IMR-90 (cell line): ENCODE measurements at regions not wholly inside any gene's neighbourhood (a gene's known extent, or its start where the extent isn't known, plus 50 kb on each side); places are given as distances from the start of the nearest gene placed in this dataset.

ENCODE experiments used
- ATAC-seq: fragments of 200-7000 bp; cut with Tn5 transposase; 2 replicates; pipeline ENCODE4 v1.9.1; 2020; ENCODE audit warnings: low read depth, mild to moderate bottlenecking, moderate library complexity
- BruUV-seq: library from RNA; stranded (reverse); fragments of 400-500 nt; replicated peaks from 2 replicates; lab custom pipeline; 2021; lab: Mats Ljungman, UMichigan
- CTCF ChIA-PET: fragments of 300-600 bp; formaldehyde crosslinking; extraction: SDS; loops from one replicate; lab custom pipeline; 2021; ENCODE audit warnings: antibody characterized with exemption; lab: Yijun Ruan, JAX
- POLR2A ChIA-PET: fragments of 300-600 bp; sonication (Branson Sonifier 250); formaldehyde crosslinking; loops from one replicate; lab custom pipeline; 2022; ENCODE audit warnings: antibody characterized with exemption; ENCODE audit not compliant: unreplicated experiment; lab: Charles Lee
- DNase-seq: peaks from one replicate; pipeline ENCODE4 v3.0.0; 2013
- H2AFZ ChIP-seq: replicated peaks from 2 replicates; pipeline ENCODE3; 2013; ENCODE audit warnings: low read length, mild to moderate bottlenecking; ENCODE audit not compliant: poor library complexity
- H2AK5ac ChIP-seq: 2 replicates; pipeline ENCODE4 v1.6.1; 2013; ENCODE audit warnings: low read depth, low read length, inconsistent platforms
- H2AK9ac ChIP-seq: replicated peaks from 2 replicates; pipeline ENCODE3; 2013; ENCODE audit warnings: mild to moderate bottlenecking, low read depth, low read length, moderate library complexity; ENCODE audit not compliant: poor library complexity
- H2BK120ac ChIP-seq: 2 replicates; pipeline ENCODE4 v1.6.1; 2013; ENCODE audit warnings: low read depth, low read length, inconsistent platforms
- H2BK15ac ChIP-seq: 3 replicates; pipeline ENCODE4 v1.6.1; 2013; ENCODE audit warnings: low read depth, low read length, inconsistent platforms
- H2BK20ac ChIP-seq: 2 replicates; pipeline ENCODE4 v1.6.1; 2013; ENCODE audit warnings: low read depth, mild to moderate bottlenecking, inconsistent platforms, low read length, moderate library complexity
- H2BK5ac ChIP-seq: 2 replicates; pipeline ENCODE4 v1.6.1; 2013; ENCODE audit warnings: mild to moderate bottlenecking, low read depth, low read length, inconsistent platforms; ENCODE audit not compliant: poor library complexity, severe bottlenecking
- H3K14ac ChIP-seq: replicated peaks from 2 replicates; pipeline ENCODE4 v1.6.1; 2013; ENCODE audit warnings: low read depth, low read length, inconsistent platforms
- H3K18ac ChIP-seq: 2 replicates; pipeline ENCODE4 v1.6.1; 2013; ENCODE audit warnings: low read depth, low read length, control low read depth
- H3K23ac ChIP-seq: 2 replicates; pipeline ENCODE4 v1.6.1; 2013; ENCODE audit warnings: low read depth, low read length, inconsistent platforms
- H3K27ac ChIP-seq: 2 replicates; pipeline ENCODE4 v1.5.1; 2013; ENCODE audit warnings: mild to moderate bottlenecking, control low read depth, low read length; ENCODE audit not compliant: insufficient read depth
- H3K27me3 ChIP-seq: 2 replicates; pipeline ENCODE4 v1.6.1; 2013; ENCODE audit warnings: low read length; ENCODE audit not compliant: control insufficient read depth, insufficient read depth
- H3K36me3 ChIP-seq: 2 replicates; pipeline ENCODE4 v1.6.1; 2013; ENCODE audit warnings: low read length, mixed read lengths; ENCODE audit not compliant: control insufficient read depth, insufficient read depth
- H3K4ac ChIP-seq: 2 replicates; pipeline ENCODE4 v1.6.1; 2013; ENCODE audit warnings: low read depth, low read length, inconsistent platforms
- H3K4me1 ChIP-seq: 2 replicates; pipeline ENCODE4 v1.6.1; 2013; ENCODE audit warnings: low read length, mixed read lengths; ENCODE audit not compliant: control insufficient read depth, insufficient read depth
- H3K4me2 ChIP-seq: 2 replicates; pipeline ENCODE4 v1.6.1; 2013; ENCODE audit warnings: low read depth, mild to moderate bottlenecking, control low read depth, low read length, moderate library complexity
- H3K4me3 ChIP-seq: 2 replicates; pipeline ENCODE4 v1.5.1; 2013; ENCODE audit warnings: low read depth, mild to moderate bottlenecking, control low read depth, low read length, moderate library complexity; ENCODE audit not compliant: insufficient read depth
- H3K56ac ChIP-seq: 2 replicates; pipeline ENCODE4 v1.6.1; 2013; ENCODE audit warnings: low read length, inconsistent platforms; ENCODE audit not compliant: insufficient read depth; ENCODE audit errors: extremely low read depth
- H3K79me1 ChIP-seq, 2 experiments: 2 replicates each; pipeline ENCODE4 v1.6.1; 2013; ENCODE audit warnings: low read length in 2 of 2, inconsistent platforms in 1 of 2, low read depth in 1 of 2
- H3K9ac ChIP-seq: 2 replicates; pipeline ENCODE4 v1.6.1; 2013; ENCODE audit warnings: low read depth, low read length, control low read depth
- H3K9me1 ChIP-seq: 2 replicates; pipeline ENCODE4 v1.6.1; 2013; ENCODE audit warnings: low read length, inconsistent platforms; ENCODE audit not compliant: insufficient read depth
- H3K9me3 ChIP-seq: 2 replicates; pipeline ENCODE4 v1.6.1; 2013; ENCODE audit warnings: low read length; ENCODE audit not compliant: control insufficient read depth, insufficient read depth
- H4K20me1 ChIP-seq: 2 replicates; pipeline ENCODE4 v1.6.1; 2013; ENCODE audit warnings: low read length, inconsistent platforms; ENCODE audit not compliant: insufficient read depth
- H4K5ac ChIP-seq: 2 replicates; pipeline ENCODE4 v1.6.1; 2013; ENCODE audit warnings: mild to moderate bottlenecking, low read depth, low read length, control low read depth
- H4K8ac ChIP-seq, 2 experiments: 2 replicates each; pipeline ENCODE4 v1.6.1; 2013; ENCODE audit warnings: low read depth in 2 of 2, low read length in 2 of 2, control low read depth in 1 of 2, inconsistent platforms in 1 of 2
- H4K91ac ChIP-seq: 2 replicates; pipeline ENCODE4 v1.6.1; 2013; ENCODE audit warnings: low read depth, low read length, inconsistent platforms; ENCODE audit not compliant: insufficient read depth
- ELK1 ChIP-seq: fragments of 150-350 bp; IDR thresholded peaks from 2 replicates; pipeline ENCODE4 v1.6.1; 2016; ENCODE audit warnings: low read depth, mild to moderate bottlenecking, low read length, moderate library complexity, borderline replicate concordance
- NFE2L2 ChIP-seq: fragments of 150-350 bp; IDR thresholded peaks from 2 replicates; pipeline ENCODE4 v1.6.1; 2016; ENCODE audit warnings: low read depth, mild to moderate bottlenecking, low read length
- POLR2A ChIP-seq: IDR thresholded peaks from 2 replicates; pipeline ENCODE4 v1.6.1; 2012; ENCODE audit warnings: mild to moderate bottlenecking, low read depth, low read length
- RCOR1 ChIP-seq: IDR thresholded peaks from 2 replicates; pipeline ENCODE4 v1.6.1; 2012; ENCODE audit warnings: mild to moderate bottlenecking, low read length, improper control_type of control experiment; ENCODE audit not compliant: insufficient replicate concordance
- USF2 ChIP-seq: fragments of 150-350 bp; IDR thresholded peaks from 2 replicates; pipeline ENCODE4 v1.6.1; 2017; ENCODE audit warnings: mild to moderate bottlenecking, antibody characterized with exemption, low read length, low read depth
- WGBS, 2 experiments: methylation state at CpG; one replicate each; pipeline versions ENCODE4 v1.1.5 to v1.1.7; 2013; ENCODE audit warnings: missing lambda C conversion rate in 2 of 2; ENCODE audit not compliant: insufficient read length in 1 of 2; ENCODE audit errors: extremely low coverage in 2 of 2; 5-methylcytosine and 5-hydroxymethylcytosine counted together
- dilution Hi-C: fragments of 300-500 bp; cut with HindIII; formaldehyde crosslinking; loops from one replicate; pipeline ENCODE4 v1.14.3; 2018; ENCODE audit warnings: low sequenced_read_pairs; ENCODE audit not compliant: unreplicated experiment
- in situ Hi-C: fragments of 300-500 bp; cut with MboI; formaldehyde crosslinking; loops from 3 replicates; pipeline ENCODE4 v1.14.3; 2019; ENCODE audit warnings: low sequenced_read_pairs, inconsistent platforms, mixed read lengths
- intact Hi-C: fragments of 100-400 bp; cut with micrococcal nuclease; formaldehyde crosslinking; loops from 2 replicates; pipeline ENCODE4 v1.10.0; 2022

- H3K9me3 ChIP-seq, result peaks cover 11% of the 10 kb centered on the region
- H3K4ac ChIP-seq, result no peak overlapping the region
- CTCF ChIA-PET, result interaction anchor here (0.7 kb wide), 1 partner anchor 47 kb away, joined by 3 read pairs; no protein-coding TSS in a partner anchor
- no peak overlapping the region for H2AFZ ChIP-seq
- H3K36me3 ChIP-seq, result no peaks in the 10 kb centered on the region
- TF ChIP-seq NFE2L2, result no peak
- TF ChIP-seq POLR2A, result no peak
- TF ChIP-seq RCOR1, result no peak
- TF ChIP-seq ELK1, result no peak
- TF ChIP-seq USF2, result no peak
- no peak overlapping the region for H2BK15ac ChIP-seq
- no peaks in the 10 kb centered on the region for H3K27me3 ChIP-seq
- H3K23ac ChIP-seq, result no peak overlapping the region
- dilution Hi-C loops (no loop called here), in situ Hi-C loops (loop anchor here (25.0 kb wide), 1 partner anchor 350 kb away; no protein-coding TSS in a partner anchor), intact Hi-C loops (no loop called here)
- no peak overlapping the region for H3K4me2 ChIP-seq
- H4K8ac ChIP-seq, result no peak overlapping the region
- H3K56ac ChIP-seq, result no peak overlapping the region
- WGBS, 2 experiments, result no CpG with 5 or more reads among the region's 3 CpGs
- POLR2A ChIA-PET, result no interaction called here
- no peak overlapping the region for H2BK5ac ChIP-seq
- no peak overlapping the region for H4K91ac ChIP-seq
- H3K4me1 ChIP-seq, result no peaks in the 10 kb centered on the region
- H3K27ac ChIP-seq, result no peak overlapping the region
- no peak overlapping the region for H3K4me3 ChIP-seq
- no TSS peak for BruUV-seq
- no peak overlapping the region for H2AK9ac ChIP-seq
- no peak overlapping the region for H3K9ac ChIP-seq
- no peak overlapping the region for H2BK20ac ChIP-seq
- no peaks in the 10 kb centered on the region for H3K79me1 ChIP-seq
- no peaks in the 10 kb centered on the region for H4K20me1 ChIP-seq
- DNase-seq, result no peak
- H3K9me1 ChIP-seq, result no peaks in the 10 kb centered on the region
- no peak overlapping the region for H2BK120ac ChIP-seq
- H2AK5ac ChIP-seq, result no peak overlapping the region
- no peak overlapping the region for H3K14ac ChIP-seq
- H3K18ac ChIP-seq, result no peak overlapping the region
- no peak for ATAC-seq
- H4K5ac ChIP-seq, result no peak overlapping the region
Observed at GRCh38 chr9:88037285-88037845, 63.0 kb upstream of the CDK20 start.
